SK-MEL-5 (cell line): ENCODE measurements at regions not wholly inside any gene's neighbourhood (a gene's known extent, or its start where the extent isn't known, plus 50 kb on each side); places are given as distances from the start of the nearest gene placed in this dataset.

Experiments
- DNase-seq: peaks from one replicate; pipeline ENCODE4 v3.0.0-alpha.2; 2016; ENCODE audit warnings: low read depth, low spot score
- in situ Hi-C: cut with HindIII; loops from 2 replicates; pipeline ENCODE4 v1.10.0; 2016; ENCODE audit warnings: low sequenced_read_pairs, high pct_unique_total_duplicates, low pct_unique_long_range_greater_than_20kb

- in situ Hi-C loops, result no loop called here
- no peak for DNase-seq
Observed at GRCh38 chr18:46256078-46256477, 151.9 kb downstream of the HAUS1 start.

GRCh38 chr18:46257366-46257765 lies 153.2 kb downstream of the HAUS1 start:
- in situ Hi-C loops, result no loop called here
- DNase-seq, result no peak

GRCh38 chr18:46260016-46260878 lies 156.1 kb downstream of the HAUS1 start:
- DNase-seq, result peak; percentile 73
- in situ Hi-C loops, result no loop called here

GRCh38 chr18:46260879-46261143 lies 156.6 kb downstream of the HAUS1 start:
- in situ Hi-C loops, result no loop called here
- no peak for DNase-seq

GRCh38 chr18:46261799-46262198 lies 157.6 kb downstream of the HAUS1 start:
- no peak for DNase-seq
- in situ Hi-C loops, result no loop called here

GRCh38 chr18:46262856-46263255 lies 158.7 kb downstream of the HAUS1 start:
- DNase-seq, result no peak
- in situ Hi-C loops, result no loop called here

GRCh38 chr18:46264255-46264654 lies 160.1 kb downstream of the HAUS1 start:
- in situ Hi-C loops, result no loop called here
- no peak for DNase-seq

- no peak for DNase-seq
- in situ Hi-C loops, result no loop called here
Observed at GRCh38 chr18:46265196-46266156, 161.3 kb downstream of the HAUS1 start.

GRCh38 chr18:46266473-46266872 lies 162.3 kb downstream of the HAUS1 start:
- in situ Hi-C loops, result no loop called here

GRCh38 chr18:46268671-46269070 lies 164.5 kb downstream of the HAUS1 start:
- no peak for DNase-seq
- in situ Hi-C loops, result no loop called here

More at GRCh38 chr18:46266473-46266872, 162.3 kb downstream of the HAUS1 start:
- DNase-seq, result no peak

GRCh38 chr18:46269275-46269674 lies 165.1 kb downstream of the HAUS1 start:
- no peak for DNase-seq
- in situ Hi-C loops, result no loop called here

- DNase-seq, result no peak
- in situ Hi-C loops, result no loop called here
Observed at GRCh38 chr18:46271488-46271887, 167.3 kb downstream of the HAUS1 start.

GRCh38 chr18:46273861-46274260 lies 169.7 kb downstream of the HAUS1 start:
- in situ Hi-C loops, result no loop called here

GRCh38 chr18:46274266-46274665 lies 170.1 kb downstream of the HAUS1 start:
- in situ Hi-C loops, result no loop called here
- no peak for DNase-seq

More at GRCh38 chr18:46273861-46274260, 169.7 kb downstream of the HAUS1 start:
- DNase-seq, result no peak

- no peak for DNase-seq
- in situ Hi-C loops, result no loop called here
Observed at GRCh38 chr18:46275370-46275769, 171.2 kb downstream of the HAUS1 start.

- in situ Hi-C loops, result no loop called here
- DNase-seq, result no peak
Observed at GRCh38 chr18:46276748-46277147, 172.6 kb downstream of the HAUS1 start.

- in situ Hi-C loops, result no loop called here
- peak; percentile 49 for DNase-seq
Observed at GRCh38 chr18:46278481-46279465, 174.6 kb downstream of the HAUS1 start.

GRCh38 chr18:46279673-46280072 lies 175.5 kb downstream of the HAUS1 start:
- no peak for DNase-seq
- in situ Hi-C loops, result no loop called here
